ENCODE measurements at regions not wholly inside any gene's neighbourhood (a gene's known extent, or its start where the extent isn't known, plus 50 kb on each side); places are given as distances from the start of the nearest gene placed in this dataset.
"Not testable (repeated sequence)": the region's sequence is repeated elsewhere in the genome, so short reads cannot be mapped to it uniquely, and the experiment has no call there.

GRCh38 chr14:22252686-22253085 is 336.3 kb downstream of the DAD1 start:
- Histone ChIP-seq H3K9me3 (ENCODE audit: control insufficient read depth, low read length) (no peaks in the 10 kb centered on the region), H3K4me1 (ENCODE audit: control insufficient read depth, insufficient read depth, low read length, poor library complexity, severe bottlenecking) (no peaks in the 10 kb centered on the region), H3K27ac (ENCODE audit: insufficient read depth, low read length, poor library complexity, severe bottlenecking) (no peak overlapping the region), H3K27me3 (replicated peaks; ENCODE audit: control insufficient read depth, insufficient read depth, low read length, poor library complexity, severe bottlenecking) (no peaks in the 10 kb centered on the region), H3K4me3 (ENCODE audit: insufficient read depth, low read depth, low read length, poor library complexity, severe bottlenecking) (no peak overlapping the region), H3K36me3 (ENCODE audit: control insufficient read depth, insufficient read depth, low read length) (no peaks in the 10 kb centered on the region)
- no peak for DNase-seq

- no peak for DNase-seq
- no peaks in the 10 kb centered on the region for H3K9me3 ChIP-seq (ENCODE audit: control insufficient read depth, low read length)
These were observed 337.9 kb downstream of the DAD1 start for GRCh38 chr14:22251090-22251489.

GRCh38 chr14:22249770-22250169 is 339.3 kb downstream of the DAD1 start:
- Histone ChIP-seq H3K36me3 (ENCODE audit: control insufficient read depth, insufficient read depth, low read length) (no peaks in the 10 kb centered on the region), H3K4me3 (ENCODE audit: insufficient read depth, low read depth, low read length, poor library complexity, severe bottlenecking) (no peak overlapping the region), H3K9me3 (ENCODE audit: control insufficient read depth, low read length) (no peaks in the 10 kb centered on the region), H3K27ac (ENCODE audit: insufficient read depth, low read length, poor library complexity, severe bottlenecking) (no peak overlapping the region), H3K27me3 (replicated peaks; ENCODE audit: control insufficient read depth, insufficient read depth, low read length, poor library complexity, severe bottlenecking) (no peaks in the 10 kb centered on the region), H3K4me1 (ENCODE audit: control insufficient read depth, insufficient read depth, low read length, poor library complexity, severe bottlenecking) (no peaks in the 10 kb centered on the region)
- DNase-seq = no peak

More at GRCh38 chr14:22251090-22251489, 337.9 kb downstream of the DAD1 start:
- Histone ChIP-seq H3K27me3 (replicated peaks; ENCODE audit: control insufficient read depth, insufficient read depth, low read length, poor library complexity, severe bottlenecking) (no peaks in the 10 kb centered on the region), H3K36me3 (ENCODE audit: control insufficient read depth, insufficient read depth, low read length) (no peaks in the 10 kb centered on the region), H3K4me3 (ENCODE audit: insufficient read depth, low read depth, low read length, poor library complexity, severe bottlenecking) (no peak overlapping the region), H3K27ac (ENCODE audit: insufficient read depth, low read length, poor library complexity, severe bottlenecking) (no peak overlapping the region), H3K4me1 (ENCODE audit: control insufficient read depth, insufficient read depth, low read length, poor library complexity, severe bottlenecking) (no peaks in the 10 kb centered on the region)

GRCh38 chr14:22243971-22244581 is 344.9 kb downstream of the DAD1 start:
- no peak overlapping the region for H3K27ac ChIP-seq (ENCODE audit: insufficient read depth, low read length, poor library complexity, severe bottlenecking)
- no peaks in the 10 kb centered on the region for H3K36me3 ChIP-seq (ENCODE audit: control insufficient read depth, insufficient read depth, low read length)
- no peak overlapping the region for H3K4me3 ChIP-seq (ENCODE audit: insufficient read depth, low read depth, low read length, poor library complexity, severe bottlenecking)
- H3K4me1 ChIP-seq (ENCODE audit: control insufficient read depth, insufficient read depth, low read length, poor library complexity, severe bottlenecking) = no peaks in the 10 kb centered on the region
- no peaks in the 10 kb centered on the region for H3K9me3 ChIP-seq (ENCODE audit: control insufficient read depth, low read length)
- H3K27me3 ChIP-seq (replicated peaks; ENCODE audit: control insufficient read depth, insufficient read depth, low read length, poor library complexity, severe bottlenecking) = no peaks in the 10 kb centered on the region
- DNase-seq = no peak

GRCh38 chr14:22238320-22238719 is 350.7 kb downstream of the DAD1 start:
- not testable (repeated sequence) for H3K9me3 ChIP-seq (ENCODE audit: control insufficient read depth, low read length); H3K27me3 ChIP-seq (replicated peaks; ENCODE audit: control insufficient read depth, insufficient read depth, low read length, poor library complexity, severe bottlenecking); H3K36me3 ChIP-seq (ENCODE audit: control insufficient read depth, insufficient read depth, low read length); H3K4me3 ChIP-seq (ENCODE audit: insufficient read depth, low read depth, low read length, poor library complexity, severe bottlenecking); DNase-seq; H3K4me1 ChIP-seq (ENCODE audit: control insufficient read depth, insufficient read depth, low read length, poor library complexity, severe bottlenecking); H3K27ac ChIP-seq (ENCODE audit: insufficient read depth, low read length, poor library complexity, severe bottlenecking)

DNA sequence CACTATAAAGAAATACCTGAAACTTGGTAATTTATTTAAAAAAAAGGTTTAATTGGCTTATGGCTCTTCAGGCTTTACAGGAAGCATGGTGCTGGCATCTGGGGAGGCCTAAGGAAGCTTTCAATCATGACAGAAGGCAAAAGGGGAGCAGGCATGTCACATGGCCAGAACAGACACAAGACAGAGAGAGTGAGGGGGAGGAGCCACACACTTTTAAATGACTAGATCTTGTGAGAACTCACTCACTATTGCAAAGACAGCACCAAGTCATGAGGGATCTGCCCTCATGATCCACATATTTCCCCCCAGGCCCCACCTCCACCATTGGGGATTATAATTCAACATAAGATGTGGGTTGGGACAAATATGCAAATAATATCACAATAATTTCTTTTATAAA is 355.6 kb downstream of the DAD1 start:
- H3K27me3 ChIP-seq (replicated peaks; ENCODE audit: control insufficient read depth, insufficient read depth, low read length, poor library complexity, severe bottlenecking) = no peaks in the 10 kb centered on the region
- no peak overlapping the region for H3K4me3 ChIP-seq (ENCODE audit: insufficient read depth, low read depth, low read length, poor library complexity, severe bottlenecking)
- no peaks in the 10 kb centered on the region for H3K4me1 ChIP-seq (ENCODE audit: control insufficient read depth, insufficient read depth, low read length, poor library complexity, severe bottlenecking)
- no peaks in the 10 kb centered on the region for H3K9me3 ChIP-seq (ENCODE audit: control insufficient read depth, low read length)
- DNase-seq = no peak
- no peak overlapping the region for H3K27ac ChIP-seq (ENCODE audit: insufficient read depth, low read length, poor library complexity, severe bottlenecking)
- no peaks in the 10 kb centered on the region for H3K36me3 ChIP-seq (ENCODE audit: control insufficient read depth, insufficient read depth, low read length)

GRCh38 chr14:22232933-22233332 is 356.1 kb downstream of the DAD1 start:
- Histone ChIP-seq H3K27me3 (replicated peaks; ENCODE audit: control insufficient read depth, insufficient read depth, low read length, poor library complexity, severe bottlenecking) (no peaks in the 10 kb centered on the region), H3K4me3 (ENCODE audit: insufficient read depth, low read depth, low read length, poor library complexity, severe bottlenecking) (no peak overlapping the region), H3K4me1 (ENCODE audit: control insufficient read depth, insufficient read depth, low read length, poor library complexity, severe bottlenecking) (no peaks in the 10 kb centered on the region), H3K36me3 (ENCODE audit: control insufficient read depth, insufficient read depth, low read length) (no peaks in the 10 kb centered on the region), H3K9me3 (ENCODE audit: control insufficient read depth, low read length) (no peaks in the 10 kb centered on the region), H3K27ac (ENCODE audit: insufficient read depth, low read length, poor library complexity, severe bottlenecking) (no peak overlapping the region)
- DNase-seq = no peak

- H3K4me1 ChIP-seq (ENCODE audit: control insufficient read depth, insufficient read depth, low read length, poor library complexity, severe bottlenecking) = no peaks in the 10 kb centered on the region
- no peak overlapping the region for H3K4me3 ChIP-seq (ENCODE audit: insufficient read depth, low read depth, low read length, poor library complexity, severe bottlenecking)
- no peaks in the 10 kb centered on the region for H3K9me3 ChIP-seq (ENCODE audit: control insufficient read depth, low read length)
- no peaks in the 10 kb centered on the region for H3K36me3 ChIP-seq (ENCODE audit: control insufficient read depth, insufficient read depth, low read length)
- H3K27ac ChIP-seq (ENCODE audit: insufficient read depth, low read length, poor library complexity, severe bottlenecking) = no peak overlapping the region
- H3K27me3 ChIP-seq (replicated peaks; ENCODE audit: control insufficient read depth, insufficient read depth, low read length, poor library complexity, severe bottlenecking) = no peaks in the 10 kb centered on the region
- no peak for DNase-seq
These were observed 356.5 kb downstream of the DAD1 start for GRCh38 chr14:22232486-22232885.

DNA sequence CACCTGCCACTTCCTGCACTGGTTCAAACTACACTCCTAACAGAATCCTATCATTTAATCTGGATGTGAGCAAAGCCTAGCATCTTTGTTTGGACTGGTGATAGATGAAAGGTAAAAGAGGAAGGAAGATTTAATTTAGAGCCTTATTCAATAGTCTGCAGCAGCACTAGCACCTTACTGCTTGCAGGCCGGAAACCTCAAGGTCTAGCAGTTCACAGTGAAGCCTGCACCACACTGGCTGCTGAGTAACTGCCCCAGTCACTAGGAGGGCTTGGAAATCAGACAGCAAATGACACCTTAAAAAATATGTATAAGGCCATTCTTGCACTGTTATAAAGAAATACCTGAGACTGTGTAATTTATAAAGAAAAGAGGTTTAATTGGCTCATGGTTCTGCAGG is 358.0 kb downstream of the DAD1 start:
- Histone ChIP-seq H3K36me3 (ENCODE audit: control insufficient read depth, insufficient read depth, low read length) (no peaks in the 10 kb centered on the region), H3K4me3 (ENCODE audit: insufficient read depth, low read depth, low read length, poor library complexity, severe bottlenecking) (no peak overlapping the region), H3K27ac (ENCODE audit: insufficient read depth, low read length, poor library complexity, severe bottlenecking) (no peak overlapping the region), H3K9me3 (ENCODE audit: control insufficient read depth, low read length) (no peaks in the 10 kb centered on the region), H3K27me3 (replicated peaks; ENCODE audit: control insufficient read depth, insufficient read depth, low read length, poor library complexity, severe bottlenecking) (no peaks in the 10 kb centered on the region), H3K4me1 (ENCODE audit: control insufficient read depth, insufficient read depth, low read length, poor library complexity, severe bottlenecking) (no peaks in the 10 kb centered on the region)
- no peak for DNase-seq

DNA sequence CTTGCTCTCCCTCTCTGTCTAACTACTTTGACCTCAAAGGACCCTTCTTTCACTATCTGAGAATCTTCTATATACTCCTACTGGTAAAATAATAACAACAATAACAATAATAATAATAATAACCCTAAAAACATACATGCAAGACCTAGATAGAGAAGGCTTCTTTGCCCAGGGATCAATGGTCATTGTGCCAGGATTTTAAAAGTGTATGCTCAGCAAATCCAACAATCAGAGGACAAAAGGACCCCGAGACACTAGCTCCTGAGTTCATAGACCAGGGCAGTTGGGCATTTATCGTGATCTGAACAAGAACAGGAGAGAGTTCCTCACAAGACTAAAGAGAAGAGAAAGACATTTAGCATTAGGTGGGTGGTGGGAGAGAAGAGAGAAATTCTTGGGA is 358.5 kb downstream of the DAD1 start:
- no peaks in the 10 kb centered on the region for H3K27me3 ChIP-seq (replicated peaks; ENCODE audit: control insufficient read depth, insufficient read depth, low read length, poor library complexity, severe bottlenecking)
- no peak overlapping the region for H3K27ac ChIP-seq (ENCODE audit: insufficient read depth, low read length, poor library complexity, severe bottlenecking)
- no peak overlapping the region for H3K4me3 ChIP-seq (ENCODE audit: insufficient read depth, low read depth, low read length, poor library complexity, severe bottlenecking)
- no peaks in the 10 kb centered on the region for H3K36me3 ChIP-seq (ENCODE audit: control insufficient read depth, insufficient read depth, low read length)
- H3K4me1 ChIP-seq (ENCODE audit: control insufficient read depth, insufficient read depth, low read length, poor library complexity, severe bottlenecking) = no peaks in the 10 kb centered on the region
- no peak for DNase-seq
- no peaks in the 10 kb centered on the region for H3K9me3 ChIP-seq (ENCODE audit: control insufficient read depth, low read length)

All from effector memory CD4-positive, alpha-beta T cell (primary cell).